HepG2 (cell line): ENCODE measurements at regions not wholly inside any gene's neighbourhood (a gene's known extent, or its start where the extent isn't known, plus 50 kb on each side); places are given as distances from the start of the nearest gene placed in this dataset.

ENCODE experiments used
- ATAC-seq: fragments of 200-7000 bp; cut with Tn5 transposase; 3 replicates; pipeline ENCODE4 v1.9.1; 2020; ENCODE audit warnings: mild to moderate bottlenecking, moderate library complexity
- BruUV-seq: library from RNA; stranded (reverse); fragments of 400-500 nt; replicated peaks from 2 replicates; lab custom pipeline; 2021; lab: Mats Ljungman, UMichigan
- CTCF ChIA-PET: fragments of 300-600 bp; formaldehyde crosslinking; extraction: SDS; loops from one replicate; lab custom pipeline; 2021; ENCODE audit warnings: low total read pairs, inconsistent platforms, low intra/inter-chr PET ratio; lab: Yijun Ruan, JAX
- POLR2A ChIA-PET: fragments of 350-600 bp; sonication (Branson Sonifier 250); formaldehyde crosslinking; loops from one replicate; lab custom pipeline; 2020; ENCODE audit warnings: antibody characterized with exemption, inconsistent platforms; lab: Yijun Ruan, JAX
- DNase-seq: peaks from one replicate; pipeline ENCODE4 v3.0.0-alpha.2; 2015; ENCODE audit warnings: low spot score
- FAIRE-seq: peaks from 3 replicates; lab custom pipeline; 2011; peaks lifted over from hg19 to GRCh38; lab: Jason Lieb, UNC
- H2AFZ ChIP-seq: one replicate; pipeline ENCODE4 v1.6.1; 2011; ENCODE audit warnings: low read length, inconsistent platforms
- H3K27ac ChIP-seq: fragments of 300-600 bp; 3 replicates; pipeline ENCODE4 v1.8.0; 2011; ENCODE audit warnings: mixed run types, mild to moderate bottlenecking, mixed read lengths, low read length, inconsistent platforms; ENCODE audit not compliant: insufficient read depth; ENCODE audit errors: extremely low read length
- H3K27me3 ChIP-seq, 2 experiments: fragments of 200-600 bp in 1 of 2; 2 replicates in 1 of 2; 3 replicates in 1 of 2; pipeline versions ENCODE4 v1.6.0 to v1.8.0; 2011; ENCODE audit warnings: low read length in 2 of 2, mild to moderate bottlenecking in 2 of 2, moderate library complexity in 2 of 2, inconsistent platforms in 1 of 2; ENCODE audit not compliant: insufficient read depth in 2 of 2, control insufficient read depth in 1 of 2
- H3K36me3 ChIP-seq, 2 experiments: fragments of 200-600 bp in 1 of 2; replicated peaks in 1 of 2; 2 replicates in 1 of 2; 3 replicates in 1 of 2; pipeline versions ENCODE4 v1.5.1 to v1.8.0; 2011; ENCODE audit warnings: low read length in 2 of 2, inconsistent platforms in 1 of 2; ENCODE audit not compliant: insufficient read depth in 2 of 2, control insufficient read depth in 1 of 2
- H3K4me1 ChIP-seq: 2 replicates; pipeline ENCODE4 v1.5.1; 2012; ENCODE audit warnings: low read length, inconsistent platforms; ENCODE audit not compliant: insufficient read depth
- H3K4me2 ChIP-seq: 2 replicates; pipeline ENCODE4 v1.6.0; 2011; ENCODE audit warnings: low read depth, low read length, inconsistent platforms
- H3K4me3 ChIP-seq, 3 experiments: fragments of 200-600 bp in 1 of 3; sonication (generic), shearing (Covaris generic) in 1 of 3; replicated peaks in 1 of 3; 2 replicates each; pipeline ENCODE4 v1.5.1; 2011 to 2016; ENCODE audit warnings: low read length in 3 of 3, inconsistent platforms in 2 of 3, low read depth in 2 of 3, mild to moderate bottlenecking in 2 of 3, control low read depth in 1 of 3, mixed read lengths in 1 of 3; ENCODE audit not compliant: insufficient read depth in 1 of 3
- H3K79me2 ChIP-seq: one replicate; pipeline ENCODE4 v1.6.1; 2011; ENCODE audit warnings: low read length, inconsistent platforms; ENCODE audit not compliant: insufficient read depth
- H3K9ac ChIP-seq: 2 replicates; pipeline ENCODE4 v1.6.0; 2011; ENCODE audit warnings: mild to moderate bottlenecking, low read depth, low read length, inconsistent platforms; ENCODE audit not compliant: insufficient read depth
- H3K9me3 ChIP-seq: 2 replicates; pipeline ENCODE4 v1.5.1; 2012; ENCODE audit warnings: mild to moderate bottlenecking, low read length
- H4K20me1 ChIP-seq: 2 replicates; pipeline ENCODE4 v1.6.0; 2011; ENCODE audit warnings: inconsistent platforms, mild to moderate bottlenecking, low read length, moderate library complexity; ENCODE audit not compliant: insufficient read depth
- BRF2 ChIP-seq: sonication (generic); formaldehyde crosslinking; IDR thresholded peaks from 2 replicates; pipeline ENCODE4 v1.8.1; 2022; ENCODE audit warnings: mild to moderate bottlenecking, missing genetic modification reagents
- CBX2 ChIP-seq, 2 experiments: fragments of 200-600 bp in 1 of 2; sonication (generic); formaldehyde crosslinking in 1 of 2; IDR thresholded peaks; 2 replicates each; pipeline versions ENCODE4 v1.7.0 to v1.8.1; 2018 to 2022; ENCODE audit warnings: low read depth in 2 of 2, low read length in 1 of 2, mild to moderate bottlenecking in 1 of 2, missing genetic modification reagents in 1 of 2
- FOXO4 ChIP-seq: sonication (generic); formaldehyde crosslinking; conservative IDR thresholded peaks from 2 replicates; pipeline ENCODE4 v1.8.1; 2023; ENCODE audit warnings: missing genetic modification reagents
- GATAD1 ChIP-seq: IDR thresholded peaks from 2 replicates; pipeline ENCODE4 v1.6.1; 2016; ENCODE audit warnings: missing genetic modification reagents, missing compliant biosample characterization
- GTF2F1 ChIP-seq: fragments of 150-350 bp; IDR thresholded peaks from 2 replicates; pipeline ENCODE4 v1.6.1; 2014; ENCODE audit warnings: low read length
- JDP2 ChIP-seq: sonication (generic); formaldehyde crosslinking; IDR thresholded peaks from 2 replicates; pipeline ENCODE4 v1.8.1; 2022; ENCODE audit warnings: missing genetic modification reagents, borderline replicate concordance
- MNT ChIP-seq: fragments of 450-650 bp; IDR thresholded peaks from 2 replicates; pipeline ENCODE4 v1.6.1; 2016
- SKI ChIP-seq: fragments of 450-650 bp; IDR thresholded peaks from one replicate; pipeline ENCODE4 v1.6.1; 2018; ENCODE audit warnings: mild to moderate bottlenecking; ENCODE audit not compliant: partially characterized antibody
- THAP11 ChIP-seq: IDR thresholded peaks from 2 replicates; pipeline ENCODE4 v1.6.1; 2016; ENCODE audit warnings: missing biosample characterization, missing genetic modification reagents
- ZFP36L2 ChIP-seq: sonication (generic); formaldehyde crosslinking; IDR thresholded peaks from 2 replicates; pipeline ENCODE4 v1.4.0; 2020; ENCODE audit warnings: missing genetic modification reagents
- ZFY ChIP-seq: sonication (generic); formaldehyde crosslinking; IDR thresholded peaks from 2 replicates; pipeline ENCODE4 v1.4.0; 2020; ENCODE audit warnings: missing genetic modification reagents
- ZNF331 ChIP-seq: sonication (generic); formaldehyde crosslinking; IDR thresholded peaks from 2 replicates; pipeline ENCODE4 v1.4.0; 2020; ENCODE audit warnings: missing genetic modification reagents
- ZNF484 ChIP-seq: sonication (generic); formaldehyde crosslinking; IDR thresholded peaks from 2 replicates; pipeline ENCODE4 v1.5.1; 2020; ENCODE audit warnings: mild to moderate bottlenecking, low read depth, missing genetic modification reagents, borderline replicate concordance
- ZNF841 ChIP-seq: sonication (generic); formaldehyde crosslinking; IDR thresholded peaks from 2 replicates; pipeline ENCODE4 v1.8.1; 2023; ENCODE audit warnings: missing genetic modification reagents, borderline replicate concordance
- WGBS: methylation state at CpG from one replicate; pipeline ENCODE4 v1.1.6; 2017; ENCODE audit warnings: low lambda C conversion rate; 5-methylcytosine and 5-hydroxymethylcytosine counted together
- in situ Hi-C: cut with HindIII; loops from 2 replicates; pipeline ENCODE4 v1.10.0; 2017; ENCODE audit warnings: low pct_unique_long_range_greater_than_20kb; ENCODE audit not compliant: extremely low pct_ligation_motif_present
- intact Hi-C: fragments of 100-400 bp; cut with micrococcal nuclease; formaldehyde crosslinking; loops from one replicate; pipeline ENCODE4 v1.10.0; 2022; ENCODE audit not compliant: unreplicated experiment

GRCh38 chr1:37399830-37400464 lies 74.4 kb upstream of the ZC3H12A start:
- Histone ChIP-seq H3K27me3 (peaks cover 3 to 30% of the 10 kb centered on the region in 2 experiments), H3K9ac (no peak overlapping the region), H2AFZ (no peak overlapping the region), H3K79me2 (no peaks in the 10 kb centered on the region), H3K9me3 (no peaks in the 10 kb centered on the region), H3K4me1 (no peaks in the 10 kb centered on the region), H3K36me3 (no peaks in the 10 kb centered on the region), H3K27ac (no peak overlapping the region), H3K4me2 (no peak overlapping the region), H3K4me3 (no peak overlapping the region), H4K20me1 (no peaks in the 10 kb centered on the region)
- ChIA-PET CTCF (no interaction called here), POLR2A (no interaction called here)
- 4% methylated on average over 3 of the region's 3 CpGs for WGBS
- no peak for FAIRE-seq
- TF ChIP-seq MNT, result peak; percentile 68
- no peak for TF ChIP-seq ZFY (CRISPR knock-in tag)
- no peak for ATAC-seq
- no TSS peak for BruUV-seq
- no peak for DNase-seq
- intact Hi-C loops (no loop called here), in situ Hi-C loops (no loop called here)

- Histone ChIP-seq H3K27ac (no peak overlapping the region), H2AFZ (no peak overlapping the region), H3K9me3 (no peaks in the 10 kb centered on the region), H3K4me3 (no peak overlapping the region), H3K4me1 (no peaks in the 10 kb centered on the region), H3K4me2 (no peak overlapping the region), H3K27me3 (peaks cover 1 to 30% of the 10 kb centered on the region in 2 experiments), H4K20me1 (no peaks in the 10 kb centered on the region), H3K79me2 (no peaks in the 10 kb centered on the region), H3K9ac (no peak overlapping the region), H3K36me3 (no peaks in the 10 kb centered on the region)
- DNase-seq (no peak), FAIRE-seq (no peak), ATAC-seq (no peak)
- 24% methylated on average over 20 of the region's 21 CpGs for WGBS
- BruUV-seq, result no TSS peak
- in situ Hi-C loops, result no loop called here
- ChIA-PET CTCF (no interaction called here), POLR2A (no interaction called here)
- intact Hi-C loops, result no loop called here
- TF ChIP-seq GTF2F1, result no peak
- no peak for TF ChIP-seq THAP11
- TF ChIP-seq ZNF484 (CRISPR knock-in tag), result no peak
- TF ChIP-seq FOXO4, result no peak
- TF ChIP-seq BRF2 (CRISPR knock-in tag), result no peak
- no peak for TF ChIP-seq JDP2 (CRISPR knock-in tag)
- no peak for TF ChIP-seq ZNF841 (CRISPR knock-in tag)
- TF ChIP-seq GATAD1 (CRISPR knock-in tag), result no peak
- TF ChIP-seq ZFP36L2 (CRISPR knock-in tag), result no peak
- TF ChIP-seq SKI, result no peak
- TF ChIP-seq CBX2 (IDR thresholded peaks at IDR 0.05; ENCODE audit: low read depth, low read length), result no peak
- no peak for TF ChIP-seq CBX2 (CRISPR knock-in tag; IDR thresholded peaks at IDR 0.05; ENCODE audit: low read depth)
- TF ChIP-seq ZNF331 (CRISPR knock-in tag), result no peak
These were observed 73.7 kb upstream of the ZC3H12A start for GRCh38 chr1:37400466-37401225.
